ENCODE measurements at regions not wholly inside any gene's neighbourhood (a gene's known extent, or its start where the extent isn't known, plus 50 kb on each side); places are given as distances from the start of the nearest gene placed in this dataset.

DNA sequence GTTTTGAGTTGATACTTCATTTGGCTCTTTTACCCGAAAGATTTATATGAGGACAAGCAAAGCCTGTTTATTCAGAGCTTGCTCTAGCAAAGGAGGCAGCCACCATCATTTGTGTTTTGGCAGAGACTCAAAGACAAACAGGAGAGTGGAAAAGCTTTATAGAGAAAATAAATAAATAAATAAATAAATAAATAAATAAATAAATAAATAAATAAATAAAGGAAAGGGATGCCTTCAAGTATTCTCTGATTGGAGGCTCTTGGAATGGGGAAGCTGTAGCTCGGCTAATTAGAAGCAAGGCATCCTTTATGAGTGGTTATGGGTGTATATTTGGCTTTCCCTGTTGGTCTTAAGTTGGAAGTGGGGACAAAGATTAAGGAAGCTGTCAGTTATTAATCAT is 229.8 kb downstream of the RASSF9 start:
- no peak for DNase-seq (ENCODE audit: low read depth)
- TF ChIP-seq, protein P1, sequence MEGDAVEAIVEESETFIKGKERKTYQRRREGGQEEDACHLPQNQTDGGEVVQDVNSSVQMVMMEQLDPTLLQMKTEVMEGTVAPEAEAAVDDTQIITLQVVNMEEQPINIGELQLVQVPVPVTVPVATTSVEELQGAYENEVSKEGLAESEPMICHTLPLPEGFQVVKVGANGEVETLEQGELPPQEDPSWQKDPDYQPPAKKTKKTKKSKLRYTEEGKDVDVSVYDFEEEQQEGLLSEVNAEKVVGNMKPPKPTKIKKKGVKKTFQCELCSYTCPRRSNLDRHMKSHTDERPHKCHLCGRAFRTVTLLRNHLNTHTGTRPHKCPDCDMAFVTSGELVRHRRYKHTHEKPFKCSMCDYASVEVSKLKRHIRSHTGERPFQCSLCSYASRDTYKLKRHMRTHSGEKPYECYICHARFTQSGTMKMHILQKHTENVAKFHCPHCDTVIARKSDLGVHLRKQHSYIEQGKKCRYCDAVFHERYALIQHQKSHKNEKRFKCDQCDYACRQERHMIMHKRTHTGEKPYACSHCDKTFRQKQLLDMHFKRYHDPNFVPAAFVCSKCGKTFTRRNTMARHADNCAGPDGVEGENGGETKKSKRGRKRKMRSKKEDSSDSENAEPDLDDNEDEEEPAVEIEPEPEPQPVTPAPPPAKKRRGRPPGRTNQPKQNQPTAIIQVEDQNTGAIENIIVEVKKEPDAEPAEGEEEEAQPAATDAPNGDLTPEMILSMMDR (IDR thresholded peaks at IDR 0.05; ENCODE audit: low read length, missing control alignments): no peak
- no peak overlapping the region for H3K4me3 ChIP-seq (replicated peaks; ENCODE audit: low read depth, low read length)

DNA sequence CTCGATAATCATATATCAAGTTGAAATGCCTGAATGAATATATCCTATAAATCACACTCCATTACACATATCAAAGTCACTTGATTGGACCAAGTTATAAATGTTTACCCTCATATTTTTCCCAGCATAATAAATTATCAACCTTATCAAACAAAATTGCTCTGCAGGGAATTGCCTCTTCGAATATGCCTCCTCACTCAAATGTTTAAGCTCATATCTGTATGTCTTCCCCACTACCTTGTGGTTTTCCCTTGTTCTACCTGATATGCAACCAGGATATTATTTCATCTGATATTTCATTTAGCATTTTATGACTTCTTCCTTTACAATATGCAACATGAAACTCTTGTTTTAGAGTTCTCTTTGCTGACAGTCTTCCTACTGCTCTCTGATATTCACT is 226.4 kb downstream of the RASSF9 start:
- DNase-seq (ENCODE audit: low read depth): no peak
- no peak overlapping the region for H3K4me3 ChIP-seq (replicated peaks; ENCODE audit: low read depth, low read length)
- TF ChIP-seq, protein P1 (IDR thresholded peaks at IDR 0.05; ENCODE audit: low read length, missing control alignments): no peak

DNA sequence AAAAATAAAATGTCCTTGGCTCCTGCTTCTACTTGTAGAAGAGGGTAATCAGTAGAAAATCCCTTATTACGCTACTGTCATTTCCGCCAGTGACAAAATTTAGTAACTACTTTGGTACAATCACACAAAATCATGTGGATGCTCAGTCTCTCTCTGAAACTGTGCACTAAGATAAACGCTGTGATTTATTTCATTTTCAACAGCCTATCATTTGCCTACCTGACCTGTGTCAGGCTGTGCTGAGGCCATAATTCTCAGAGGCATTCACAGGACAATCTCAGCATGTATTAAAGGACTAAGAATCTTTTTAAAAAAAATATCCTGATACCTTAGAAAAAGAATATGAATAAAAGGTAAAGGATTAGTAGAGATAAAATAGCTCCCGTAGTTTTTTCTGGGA is 226.0 kb downstream of the RASSF9 start:
- H3K4me3 ChIP-seq (replicated peaks; ENCODE audit: low read depth, low read length): no peak overlapping the region
- no peak for DNase-seq (ENCODE audit: low read depth)
- TF ChIP-seq, protein P1 (IDR thresholded peaks at IDR 0.05; ENCODE audit: low read length, missing control alignments): no peak

DNA sequence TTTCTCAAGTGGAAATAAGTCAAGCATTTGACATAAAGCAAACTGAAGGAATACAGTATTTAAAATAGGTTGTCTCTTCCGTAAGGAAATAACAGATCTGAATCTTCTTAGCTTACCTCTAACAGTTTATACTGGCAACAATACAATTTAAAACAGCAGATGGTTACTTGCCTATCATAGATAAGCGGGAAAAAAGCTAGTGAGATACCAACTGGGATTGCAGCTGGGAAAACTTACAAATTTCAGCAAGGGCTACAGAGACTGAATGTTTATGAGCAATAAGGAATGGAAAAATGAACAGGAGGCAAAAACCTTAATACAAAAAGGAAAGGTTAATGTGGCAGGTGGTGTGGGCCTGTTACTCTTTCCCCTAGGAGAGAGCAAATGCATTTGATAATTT is 220.0 kb downstream of the RASSF9 start:
- H3K4me3 ChIP-seq (replicated peaks; ENCODE audit: low read depth, low read length): no peak overlapping the region
- DNase-seq (ENCODE audit: low read depth): no peak
- TF ChIP-seq, protein P1 (IDR thresholded peaks at IDR 0.05; ENCODE audit: low read length, missing control alignments): no peak

DNA sequence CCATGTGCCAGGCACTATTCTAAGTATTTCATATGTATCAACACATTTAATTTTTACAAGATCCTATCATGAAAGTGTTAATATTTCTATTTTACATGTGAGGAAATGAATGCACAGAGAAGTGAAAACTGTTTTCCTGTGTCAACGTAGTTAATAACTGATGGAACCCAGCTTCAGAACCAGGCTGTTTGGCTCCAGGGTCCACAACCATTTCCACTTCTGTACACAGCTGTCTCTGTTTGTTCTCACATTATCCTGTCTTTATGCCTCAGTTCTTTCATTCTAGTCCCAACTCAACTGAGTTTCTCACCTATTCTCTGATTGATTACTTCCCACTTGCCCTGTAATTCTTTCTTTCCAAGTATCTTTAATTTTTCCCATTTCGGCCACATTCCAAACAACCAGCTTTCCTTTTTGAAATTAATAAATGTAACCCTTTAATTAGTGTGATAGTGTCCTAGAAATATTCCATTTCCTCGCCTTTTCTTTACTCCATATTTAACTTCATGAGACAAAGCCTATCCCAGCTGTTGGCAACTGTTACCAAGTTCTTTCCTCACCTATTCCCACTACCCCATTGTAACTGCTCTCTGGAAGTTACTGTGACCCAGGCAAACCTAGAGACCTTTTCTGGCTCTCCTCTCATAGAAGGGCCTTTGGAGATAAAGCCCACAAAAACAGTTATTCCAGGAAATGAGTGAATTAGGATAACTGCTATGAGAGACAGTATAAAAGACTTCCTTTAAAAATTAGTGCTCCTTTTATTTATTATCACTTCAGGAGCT is 218.7 kb downstream of the RASSF9 start:
- DNase-seq (ENCODE audit: low read depth): no peak
- TF ChIP-seq, protein P1 (IDR thresholded peaks at IDR 0.05; ENCODE audit: low read length, missing control alignments): no peak
- H3K4me3 ChIP-seq (replicated peaks; ENCODE audit: low read depth, low read length): no peak overlapping the region

DNA sequence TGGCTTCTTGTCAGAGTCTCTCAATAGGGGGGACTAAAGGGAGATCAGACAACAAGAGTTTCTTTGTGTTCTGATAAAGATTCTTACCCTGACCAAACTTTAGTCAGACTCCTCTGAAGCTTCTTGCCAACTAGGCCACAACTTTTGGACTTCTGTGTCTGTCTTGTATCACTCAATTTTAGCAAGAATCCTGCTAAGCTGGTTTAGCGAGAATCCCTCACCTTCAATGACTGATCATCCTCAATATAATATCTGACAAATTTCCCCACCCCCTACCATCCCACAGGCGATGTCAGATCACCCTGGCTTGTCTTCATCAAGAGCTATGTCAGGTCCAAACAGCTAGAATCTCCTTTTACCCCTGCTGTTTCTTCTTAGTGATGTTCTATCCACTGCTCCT is 215.2 kb downstream of the RASSF9 start:
- TF ChIP-seq, protein P1 (IDR thresholded peaks at IDR 0.05; ENCODE audit: low read length, missing control alignments): no peak
- DNase-seq (ENCODE audit: low read depth): no peak
- H3K4me3 ChIP-seq (replicated peaks; ENCODE audit: low read depth, low read length): no peak overlapping the region

DNA sequence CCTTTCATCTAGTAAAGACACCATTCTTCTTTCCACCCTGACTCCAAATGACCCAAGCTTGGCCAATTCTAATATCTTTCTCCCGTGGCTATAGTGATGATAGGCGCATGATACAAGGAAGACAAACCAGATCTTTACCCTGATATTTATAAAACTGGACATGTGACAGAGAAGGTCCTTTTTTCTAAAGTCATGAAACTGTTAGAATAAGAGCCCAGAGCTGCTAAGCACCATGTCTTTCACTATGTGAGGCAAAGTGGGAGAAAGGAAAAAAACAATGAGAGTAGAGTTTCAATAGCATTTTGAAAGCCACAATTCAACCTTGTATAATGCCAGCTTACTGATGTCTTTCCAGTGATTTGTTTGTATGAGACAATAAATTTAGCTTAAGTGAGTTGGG is 212.4 kb downstream of the RASSF9 start:
- TF ChIP-seq, protein P1 (IDR thresholded peaks at IDR 0.05; ENCODE audit: low read length, missing control alignments): no peak
- H3K4me3 ChIP-seq (replicated peaks; ENCODE audit: low read depth, low read length): no peak overlapping the region
- DNase-seq (ENCODE audit: low read depth): no peak

Measured in fibroblast of pulmonary artery (primary cell).